PFSK-1 (cell line): ENCODE measurements at regions not wholly inside any gene's neighbourhood (a gene's known extent, or its start where the extent isn't known, plus 50 kb on each side); places are given as distances from the start of the nearest gene placed in this dataset.

Source experiments
- POLR2AphosphoS5 ChIP-seq: IDR thresholded peaks from 2 replicates; pipeline ENCODE4 v1.6.1; 2012; ENCODE audit warnings: low read depth, mild to moderate bottlenecking, control low read depth, low read length, moderate library complexity
- SIN3A ChIP-seq: IDR thresholded peaks from 2 replicates; pipeline ENCODE4 v1.6.1; 2012; ENCODE audit warnings: mild to moderate bottlenecking, low read length, moderate library complexity, borderline replicate concordance; ENCODE audit not compliant: insufficient read depth
- TAF1 ChIP-seq: IDR thresholded peaks from 2 replicates; pipeline ENCODE4 v1.6.1; 2012; ENCODE audit warnings: low read length, control low read depth, borderline replicate concordance; ENCODE audit not compliant: insufficient read depth

DNA sequence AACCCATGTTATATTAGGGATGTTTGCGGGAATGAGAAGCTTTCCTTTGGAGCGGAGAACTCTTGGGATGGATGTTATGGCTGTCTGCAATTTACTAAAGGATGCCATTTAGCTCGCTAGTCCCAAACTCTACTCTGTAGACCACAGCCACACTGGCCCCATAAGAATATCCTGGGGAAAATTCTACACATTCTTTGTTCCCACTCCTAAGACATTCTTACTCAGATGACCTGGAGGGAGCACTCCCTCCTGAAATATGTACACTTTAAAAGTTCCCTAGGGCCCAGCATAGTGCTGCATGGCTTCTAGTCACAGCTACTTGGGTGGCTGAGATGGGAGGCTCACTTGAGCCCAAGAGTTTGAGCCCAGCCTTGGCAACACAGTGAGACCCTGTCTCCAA is 288.7 kb upstream of the RORA start:
- TF ChIP-seq POLR2AphosphoS5 (no peak), SIN3A (no peak), TAF1 (no peak)
